ENCODE measurements at regions not wholly inside any gene's neighbourhood (a gene's known extent, or its start where the extent isn't known, plus 50 kb on each side); places are given as distances from the start of the nearest gene placed in this dataset.

GRCh38 chr11:79932612-79933011, 491.8 kb upstream of the TENM4 start:
- Mint-ChIP-seq H3K27ac (no peak overlapping the region), H3K4me3 (no peak overlapping the region), H3K4me1 (no peaks in the 10 kb centered on the region), H3K27me3 (no peaks in the 10 kb centered on the region), H3K9me3 (peaks cover 0 to 15% (median 9%) of the 10 kb centered on the region in 9 donors), H3K36me3 (no peaks in the 10 kb centered on the region)
- no peak for DNase-seq
- ATAC-seq, result no peak
- POLR2A ChIA-PET, result no interaction called here

GRCh38 chr11:79931692-79932091, 490.9 kb upstream of the TENM4 start:
- no peak for ATAC-seq
- no peak overlapping the region for H3K4me3 Mint-ChIP-seq

DNA sequence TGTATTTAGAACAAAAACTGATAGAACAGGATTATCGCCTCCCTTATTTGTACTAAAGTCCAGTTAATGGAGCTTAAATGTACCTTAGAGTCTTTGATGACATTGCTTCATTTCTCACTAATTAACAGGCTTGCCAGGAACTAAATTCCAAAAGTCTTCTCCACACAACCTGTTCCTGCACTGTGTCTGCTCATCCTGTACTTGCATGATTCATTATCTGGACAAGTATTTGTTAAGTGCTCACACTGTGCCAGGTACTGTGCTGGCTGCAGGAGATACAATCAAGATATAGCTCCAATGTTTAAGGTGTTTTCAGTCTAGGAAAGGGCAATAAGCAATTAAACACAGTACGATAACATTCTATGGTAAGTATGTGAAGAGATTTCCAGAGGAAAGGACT, 485.9 kb upstream of the TENM4 start:
- peaks cover 0 to 16% (median 6%) of the 10 kb centered on the region in 9 donors for H3K9me3 Mint-ChIP-seq
- POLR2A ChIA-PET, result no interaction called here
- H3K4me1 Mint-ChIP-seq, result no peaks in the 10 kb centered on the region
- no peak overlapping the region for H3K4me3 Mint-ChIP-seq
- no peak overlapping the region for H3K27ac Mint-ChIP-seq
- H3K27me3 Mint-ChIP-seq, result no peaks in the 10 kb centered on the region
- DNase-seq (no peak), ATAC-seq (no peak)
- no peaks in the 10 kb centered on the region for H3K36me3 Mint-ChIP-seq

More at GRCh38 chr11:79931692-79932091, 490.9 kb upstream of the TENM4 start:
- Mint-ChIP-seq H3K36me3 (no peaks in the 10 kb centered on the region), H3K27ac (no peak overlapping the region), H3K4me1 (no peaks in the 10 kb centered on the region), H3K27me3 (no peaks in the 10 kb centered on the region), H3K9me3 (peaks cover 0 to 12% (median 8%) of the 10 kb centered on the region in 9 donors)
- no peak for DNase-seq
- POLR2A ChIA-PET, result no interaction called here

DNA sequence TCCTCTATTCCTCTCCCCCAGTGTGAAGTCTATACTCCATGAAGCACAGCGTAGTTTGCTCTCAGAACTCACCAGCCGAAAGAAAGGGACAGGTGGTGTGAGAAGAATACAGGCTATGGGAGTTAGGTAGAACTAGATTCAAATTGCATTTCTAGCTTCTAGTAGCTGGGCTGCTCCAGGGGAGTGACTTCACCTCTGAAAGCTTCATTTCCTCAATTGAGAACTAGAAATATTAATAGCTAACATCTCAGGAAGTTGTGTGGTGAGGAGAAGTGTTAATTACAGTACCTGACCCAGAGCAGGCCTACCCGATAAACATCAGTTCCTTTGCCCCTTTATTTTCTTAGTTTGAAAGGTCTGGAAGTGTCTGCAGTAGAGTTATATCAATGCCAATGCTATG, 484.7 kb upstream of the TENM4 start:
- H3K4me3 Mint-ChIP-seq, result no peak overlapping the region
- H3K4me1 Mint-ChIP-seq, result no peaks in the 10 kb centered on the region
- DNase-seq, result no peak
- no peaks in the 10 kb centered on the region for H3K27me3 Mint-ChIP-seq
- H3K36me3 Mint-ChIP-seq, result no peaks in the 10 kb centered on the region
- H3K9me3 Mint-ChIP-seq, result peaks cover 0 to 16% (median 5%) of the 10 kb centered on the region in 9 donors
- POLR2A ChIA-PET, result no interaction called here
- H3K27ac Mint-ChIP-seq, result no peak overlapping the region
- ATAC-seq, result no peak

DNA sequence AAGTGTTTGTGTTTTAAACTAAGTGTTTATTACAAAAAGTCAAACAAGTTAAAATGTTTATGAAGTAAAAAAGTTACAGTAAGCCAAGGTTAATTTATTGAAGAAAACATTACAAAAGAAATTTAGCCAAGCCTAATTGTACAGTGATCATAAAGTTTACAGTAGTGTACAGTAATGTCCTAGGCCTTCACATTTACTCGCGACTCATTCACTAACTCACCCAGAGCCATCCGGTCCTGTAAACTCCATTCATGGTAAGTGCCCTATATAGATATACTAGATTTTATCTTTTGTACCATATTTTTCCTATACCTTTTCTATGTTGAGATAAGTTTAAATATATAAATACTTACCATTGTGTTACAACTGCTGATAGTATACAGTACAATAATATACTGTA, 481.8 kb upstream of the TENM4 start:
- DNase-seq (no peak), ATAC-seq (no peak)
- POLR2A ChIA-PET, result no interaction called here
- Mint-ChIP-seq H3K27ac (no peak overlapping the region), H3K4me1 (no peaks in the 10 kb centered on the region), H3K27me3 (no peaks in the 10 kb centered on the region), H3K9me3 (peaks cover 0 to 16% (median 4%) of the 10 kb centered on the region in 9 donors), H3K4me3 (no peak overlapping the region), H3K36me3 (no peaks in the 10 kb centered on the region)

GRCh38 chr11:79920480-79920879, 479.6 kb upstream of the TENM4 start:
- ATAC-seq (no peak), DNase-seq (no peak)
- Mint-ChIP-seq H3K9me3 (peaks cover 0 to 22% (median 4%) of the 10 kb centered on the region in 9 donors), H3K36me3 (no peaks in the 10 kb centered on the region), H3K4me3 (no peak overlapping the region), H3K4me1 (no peaks in the 10 kb centered on the region), H3K27ac (no peak overlapping the region), H3K27me3 (no peaks in the 10 kb centered on the region)
- POLR2A ChIA-PET, result no interaction called here

DNA sequence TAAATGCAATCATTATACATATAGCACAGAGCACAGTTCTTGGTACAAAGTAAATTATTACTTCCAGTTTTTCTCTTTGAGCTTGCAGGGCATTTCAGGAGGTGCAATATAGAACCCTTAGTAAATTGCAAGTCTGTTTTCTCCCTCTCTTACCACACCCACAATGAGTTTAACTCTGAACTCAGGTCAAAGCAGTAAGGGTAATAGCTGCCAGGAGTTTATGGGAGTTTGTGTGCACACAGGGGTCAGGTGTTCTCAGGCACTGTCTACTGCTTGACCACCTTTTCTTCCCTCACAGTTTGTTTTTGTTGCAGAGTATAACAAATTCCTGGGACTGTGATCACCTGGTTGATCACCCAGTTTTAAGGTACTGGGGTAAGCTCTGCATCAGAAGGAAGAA, 478.5 kb upstream of the TENM4 start:
- Mint-ChIP-seq H3K4me1 (no peaks in the 10 kb centered on the region), H3K36me3 (no peaks in the 10 kb centered on the region), H3K4me3 (no peak overlapping the region), H3K9me3 (peaks cover 0 to 32% (median 4%) of the 10 kb centered on the region in 9 donors), H3K27ac (no peak overlapping the region), H3K27me3 (no peaks in the 10 kb centered on the region)
- ATAC-seq (no peak), DNase-seq (no peak)
- POLR2A ChIA-PET, result no interaction called here

DNA sequence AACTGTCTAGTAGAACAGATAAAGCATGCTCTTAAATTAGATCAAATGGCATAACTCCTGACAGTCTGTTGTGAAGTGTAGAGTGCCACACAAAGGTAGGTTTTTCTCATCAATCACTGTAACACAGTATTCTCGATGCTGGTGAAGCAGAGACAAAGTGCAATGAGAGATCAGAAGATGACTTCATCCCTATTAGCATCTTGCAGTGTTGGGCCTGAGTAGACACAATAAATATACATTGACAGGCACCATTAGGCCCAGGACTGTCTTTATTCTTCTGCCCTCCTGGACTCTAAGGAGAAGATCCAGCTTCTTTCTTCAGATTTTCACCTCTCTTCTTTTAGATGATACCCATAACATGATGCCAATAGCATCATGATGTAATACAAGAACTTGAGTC, 478.0 kb upstream of the TENM4 start:
- Mint-ChIP-seq H3K4me3 (no peak overlapping the region), H3K27me3 (no peaks in the 10 kb centered on the region), H3K27ac (no peak overlapping the region), H3K36me3 (no peaks in the 10 kb centered on the region), H3K9me3 (peaks cover 0 to 32% (median 5%) of the 10 kb centered on the region in 9 donors), H3K4me1 (no peaks in the 10 kb centered on the region)
- POLR2A ChIA-PET, result no interaction called here
- no peak for ATAC-seq
- DNase-seq, result no peak

DNA sequence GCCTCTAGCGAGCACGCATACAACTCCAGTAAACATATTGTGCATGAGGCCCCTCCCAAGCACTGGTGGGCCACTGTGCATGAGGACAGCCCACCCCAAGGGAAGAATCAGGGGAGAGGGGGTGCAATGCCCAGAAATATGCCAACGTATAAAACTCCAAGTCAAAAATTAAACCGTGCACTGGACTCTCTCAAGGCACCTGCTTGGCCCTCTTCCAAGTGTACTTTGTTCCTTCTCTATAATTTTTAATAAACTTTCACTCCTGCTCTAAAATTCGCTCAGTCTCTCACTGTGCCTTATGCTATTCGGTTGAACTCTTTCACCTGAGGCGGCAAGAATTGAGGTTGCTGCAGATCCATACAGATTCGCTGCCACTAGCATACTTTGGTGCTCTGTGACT, 465.3 kb upstream of the TENM4 start:
- peaks cover 0 to 21% (median 11%) of the 10 kb centered on the region in 9 donors for H3K9me3 Mint-ChIP-seq
- POLR2A ChIA-PET, result no interaction called here
- peaks cover 0 to 2% (median 0%) of the 10 kb centered on the region in 4 donors for H3K4me1 Mint-ChIP-seq
- peaks cover 0 to 4% (median 0%) of the 10 kb centered on the region in 3 donors for H3K36me3 Mint-ChIP-seq
- no peak overlapping the region for H3K4me3 Mint-ChIP-seq
- no peak for ATAC-seq
- H3K27ac Mint-ChIP-seq, result no peak overlapping the region
- DNase-seq, result no peak
- H3K27me3 Mint-ChIP-seq, result no peaks in the 10 kb centered on the region

- Mint-ChIP-seq H3K36me3 (no peaks in the 10 kb centered on the region), H3K27me3 (no peaks in the 10 kb centered on the region), H3K4me1 (peaks cover 0 to 2% (median 0%) of the 10 kb centered on the region in 4 donors), H3K9me3 (peaks cover 0 to 21% (median 5%) of the 10 kb centered on the region in 9 donors), H3K4me3 (no peak overlapping the region), H3K27ac (no peak overlapping the region)
- DNase-seq, result no peak
- POLR2A ChIA-PET, result no interaction called here
- ATAC-seq, result no peak
Observed at GRCh38 chr11:79902493-79902892, 461.7 kb upstream of the TENM4 start.

DNA sequence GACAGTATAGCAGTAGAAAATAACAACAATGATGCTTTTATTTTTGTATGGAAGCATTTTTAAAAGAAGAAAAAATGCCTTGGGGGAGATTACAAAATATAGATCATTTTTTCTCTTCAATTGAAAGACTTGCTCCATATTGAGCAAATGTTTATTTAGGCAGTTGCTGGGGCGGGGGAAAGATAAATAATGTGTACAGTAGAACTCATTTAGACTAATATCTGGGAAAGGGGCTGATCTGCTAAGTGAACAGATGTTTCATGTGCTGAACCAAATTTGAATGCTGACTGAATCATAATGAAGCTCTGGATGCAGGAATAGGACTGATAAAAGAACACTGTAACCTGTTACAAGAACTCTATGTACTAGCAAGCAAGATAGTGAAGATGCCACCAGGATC, 457.1 kb upstream of the TENM4 start:
- Mint-ChIP-seq H3K9me3 (peaks cover 2 to 26% (median 5%) of the 10 kb centered on the region in 9 donors), H3K27me3 (no peaks in the 10 kb centered on the region), H3K4me1 (no peaks in the 10 kb centered on the region), H3K36me3 (no peaks in the 10 kb centered on the region), H3K27ac (no peak overlapping the region), H3K4me3 (no peak overlapping the region)
- POLR2A ChIA-PET, result no interaction called here
- DNase-seq (no peak), ATAC-seq (no peak)

GRCh38 chr11:79896258-79896657, 455.4 kb upstream of the TENM4 start:
- POLR2A ChIA-PET, result no interaction called here
- Mint-ChIP-seq H3K27me3 (no peaks in the 10 kb centered on the region), H3K4me1 (no peaks in the 10 kb centered on the region)

GRCh38 chr11:79894111-79894510, 453.3 kb upstream of the TENM4 start:
- peaks cover 0 to 16% (median 3%) of the 10 kb centered on the region in 9 donors for H3K9me3 Mint-ChIP-seq
- no peak overlapping the region for H3K4me3 Mint-ChIP-seq
- H3K36me3 Mint-ChIP-seq, result no peaks in the 10 kb centered on the region
- ATAC-seq, result no peak
- H3K4me1 Mint-ChIP-seq, result no peaks in the 10 kb centered on the region
- H3K27me3 Mint-ChIP-seq, result no peaks in the 10 kb centered on the region
- H3K27ac Mint-ChIP-seq, result no peak overlapping the region
- POLR2A ChIA-PET, result no interaction called here
- no peak for DNase-seq

More at GRCh38 chr11:79896258-79896657, 455.4 kb upstream of the TENM4 start:
- Mint-ChIP-seq H3K36me3 (no peaks in the 10 kb centered on the region), H3K9me3 (peaks cover 0 to 21% (median 4%) of the 10 kb centered on the region in 9 donors), H3K27ac (no peak overlapping the region), H3K4me3 (no peak overlapping the region)
- no peak for ATAC-seq
- no peak for DNase-seq

GRCh38 chr11:79890272-79890671, 449.4 kb upstream of the TENM4 start:
- peaks cover 0 to 7% (median 1%) of the 10 kb centered on the region in 9 donors for H3K9me3 Mint-ChIP-seq
- H3K36me3 Mint-ChIP-seq, result no peaks in the 10 kb centered on the region
- POLR2A ChIA-PET, result no interaction called here
- no peaks in the 10 kb centered on the region for H3K27me3 Mint-ChIP-seq
- H3K4me3 Mint-ChIP-seq, result no peak overlapping the region
- H3K4me1 Mint-ChIP-seq, result no peaks in the 10 kb centered on the region
- H3K27ac Mint-ChIP-seq, result no peak overlapping the region
- no peak for DNase-seq
- ATAC-seq, result no peak
